Testis (tissue), 2 donors: ENCODE measurements at regions not wholly inside any gene's neighbourhood (a gene's known extent, or its start where the extent isn't known, plus 50 kb on each side); places are given as distances from the start of the nearest gene placed in this dataset.
"Not testable (repeated sequence)": the region's sequence is repeated elsewhere in the genome, so short reads cannot be mapped to it uniquely, and the experiment has no call there.

Experiments
- DNase-seq: peaks from one replicate; pipeline ENCODE4 v3.0.0-alpha.2; 2019
- H3K27ac ChIP-seq, 2 donors: fragments of 200-600 bp; sonication (generic); one replicate each; pipeline ENCODE4 v1.5.1; 2019
- H3K27me3 ChIP-seq: fragments of 200-600 bp; sonication (generic); one replicate; pipeline ENCODE4 v1.5.1; 2019
- H3K36me3 ChIP-seq: fragments of 200-600 bp; sonication (generic); one replicate; pipeline ENCODE4 v1.5.1; 2017; ENCODE audit warnings: low read depth; ENCODE audit errors: missing control alignments
- H3K4me1 ChIP-seq: fragments of 200-600 bp; sonication (generic); one replicate; pipeline ENCODE4 v1.5.1; 2019
- H3K4me3 ChIP-seq, 2 donors: fragments of 200-600 bp; sonication (generic); one replicate each; pipeline ENCODE4 v1.5.1; 2017 to 2019
- H3K9me3 ChIP-seq: fragments of 200-600 bp; sonication (generic); one replicate; pipeline ENCODE4 v1.5.1; 2017
- CTCF ChIP-seq, 3 experiments: fragments of 450-650 bp in 2 of 3; fragments of 200-600 bp in 1 of 3; sonication (generic) in 1 of 3; IDR thresholded peaks; one replicate each; pipeline ENCODE4 v1.5.1; 2016 to 2019; ENCODE audit warnings: antibody characterized with exemption in 3 of 3, mild to moderate bottlenecking in 2 of 3, moderate library complexity in 1 of 3
- POLR2A ChIP-seq: fragments of 450-650 bp; IDR thresholded peaks from one replicate; pipeline ENCODE4 v1.6.1; 2017; ENCODE audit warnings: antibody characterized with exemption, mild to moderate bottlenecking, moderate library complexity
- WGBS, 2 donors: methylation state at CpG; one replicate each; pipeline ENCODE4 v1.1.5; 2018; 5-methylcytosine and 5-hydroxymethylcytosine counted together
- intact Hi-C: fragments of 100-400 bp; cut with DNase I; formaldehyde crosslinking; loops from one replicate; pipeline ENCODE4 v1.15.1; 2023; ENCODE audit warnings: low total_unique reads

- H3K4me3 ChIP-seq: no peak overlapping the region
- 66 to 68% methylated on average over 4 of the region's 4 CpGs for WGBS, 2 donors
- TF ChIP-seq CTCF (IDR thresholded peaks at IDR 0.05): no peak
- no peak for TF ChIP-seq POLR2A
- intact Hi-C loops: no loop called here
- no peaks in the 10 kb centered on the region for H3K9me3 ChIP-seq
- H3K27me3 ChIP-seq: no peaks in the 10 kb centered on the region
- no peaks in the 10 kb centered on the region for H3K36me3 ChIP-seq
- H3K27ac ChIP-seq: no peak overlapping the region
- peaks cover 6% of the 10 kb centered on the region for H3K4me1 ChIP-seq
- no peak for DNase-seq
Measured at GRCh38 chr4:11070813-11071212, 357.9 kb downstream of the HS3ST1 start.

GRCh38 chr4:11069581-11070211 lies 359.0 kb downstream of the HS3ST1 start:
- Histone ChIP-seq H3K4me3 (no peak overlapping the region), H3K4me1 (peaks cover 6% of the 10 kb centered on the region), H3K27me3 (no peaks in the 10 kb centered on the region), H3K36me3 (no peaks in the 10 kb centered on the region), H3K9me3 (no peaks in the 10 kb centered on the region), H3K27ac (no peak overlapping the region)
- 65 to 70% methylated on average over 2 of the region's 2 CpGs for WGBS, 2 donors
- no peak for DNase-seq
- TF ChIP-seq POLR2A (no peak), CTCF (IDR thresholded peaks at IDR 0.05) (no peak)
- intact Hi-C loops: no loop called here

GRCh38 chr4:11069083-11069482 lies 359.6 kb downstream of the HS3ST1 start:
- H3K9me3 ChIP-seq: no peaks in the 10 kb centered on the region
- no peak for TF ChIP-seq POLR2A
- TF ChIP-seq CTCF (IDR thresholded peaks at IDR 0.05): no peak
- no peak for DNase-seq
- H3K4me3 ChIP-seq: no peak overlapping the region
- peaks cover 6% of the 10 kb centered on the region for H3K4me1 ChIP-seq
- no peaks in the 10 kb centered on the region for H3K36me3 ChIP-seq
- no peaks in the 10 kb centered on the region for H3K27me3 ChIP-seq
- no peak overlapping the region for H3K27ac ChIP-seq
- intact Hi-C loops: no loop called here
- 48 to 53% methylated on average over 3 of the region's 3 CpGs for WGBS, 2 donors

GRCh38 chr4:11066584-11066983 lies 362.1 kb downstream of the HS3ST1 start:
- H3K4me3 ChIP-seq, intact Hi-C loops, H3K27me3 ChIP-seq, DNase-seq, H3K4me1 ChIP-seq, H3K9me3 ChIP-seq, H3K27ac ChIP-seq, H3K36me3 ChIP-seq: not testable (repeated sequence)
- WGBS, 2 donors: 75 to 88% methylated on average over 22 of the region's 22 CpGs

GRCh38 chr4:11060637-11061036 lies 368.1 kb downstream of the HS3ST1 start:
- DNase-seq, H3K27me3 ChIP-seq, H3K9me3 ChIP-seq, H3K27ac ChIP-seq, H3K36me3 ChIP-seq, H3K4me1 ChIP-seq, intact Hi-C loops, H3K4me3 ChIP-seq: not testable (repeated sequence)
- WGBS, 2 donors: 80% methylated on average over 2 of the region's 3 CpGs

- H3K27me3 ChIP-seq, H3K27ac ChIP-seq, H3K4me1 ChIP-seq, H3K36me3 ChIP-seq, H3K9me3 ChIP-seq, H3K4me3 ChIP-seq, intact Hi-C loops, DNase-seq: not testable (repeated sequence)
- WGBS, 2 donors: 93 to 95% methylated on average over 7 of the region's 7 CpGs
Measured at GRCh38 chr4:11054937-11055336, 370.4 kb upstream of the CLNK start.
